ENCODE measurements at regions not wholly inside any gene's neighbourhood (a gene's known extent, or its start where the extent isn't known, plus 50 kb on each side); places are given as distances from the start of the nearest gene placed in this dataset.

DNA sequence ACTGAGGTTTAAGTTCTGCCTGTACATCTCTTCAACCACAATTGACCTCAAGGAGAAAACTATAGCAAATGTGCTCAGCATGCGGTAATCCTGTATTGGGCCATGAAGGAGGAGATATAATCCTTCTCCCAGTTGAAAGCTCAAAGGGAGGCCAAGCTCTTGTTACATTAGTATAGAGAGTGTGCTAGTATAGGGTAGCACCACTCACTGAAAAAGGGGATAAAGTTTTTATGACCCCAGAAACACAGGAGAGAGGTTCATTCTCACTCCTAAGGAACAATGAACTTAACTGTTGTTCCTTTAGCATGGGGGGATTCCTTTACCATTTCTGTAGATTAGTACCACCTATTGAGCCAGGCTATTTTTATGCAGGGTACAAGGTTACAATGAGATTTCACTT is 267.7 kb downstream of the LRRIQ3 start:
- intact Hi-C loops (cut with micrococcal nuclease) = no loop called here
- POLR2A ChIA-PET = no interaction called here
- peaks cover 2% of the 10 kb centered on the region for H3K9me3 Mint-ChIP-seq

GRCh38 chr1:73914951-73915350 is 283.0 kb downstream of the LRRIQ3 start:
- H3K9me3 Mint-ChIP-seq = peaks cover 14% of the 10 kb centered on the region
- POLR2A ChIA-PET = no interaction called here
- ATAC-seq = no peak
- intact Hi-C loops (cut with micrococcal nuclease) = no loop called here
- no peak overlapping the region for H3K27ac Mint-ChIP-seq
- no peaks in the 10 kb centered on the region for H3K27me3 Mint-ChIP-seq
- no peak overlapping the region for H3K4me3 Mint-ChIP-seq
- no peaks in the 10 kb centered on the region for H3K36me3 Mint-ChIP-seq (ENCODE audit: low read depth)
- CTCF ChIA-PET = no interaction called here
- DNase-seq = no peak
- no peaks in the 10 kb centered on the region for H3K4me1 Mint-ChIP-seq (ENCODE audit: low read depth)
- TF ChIP-seq, protein P1, sequence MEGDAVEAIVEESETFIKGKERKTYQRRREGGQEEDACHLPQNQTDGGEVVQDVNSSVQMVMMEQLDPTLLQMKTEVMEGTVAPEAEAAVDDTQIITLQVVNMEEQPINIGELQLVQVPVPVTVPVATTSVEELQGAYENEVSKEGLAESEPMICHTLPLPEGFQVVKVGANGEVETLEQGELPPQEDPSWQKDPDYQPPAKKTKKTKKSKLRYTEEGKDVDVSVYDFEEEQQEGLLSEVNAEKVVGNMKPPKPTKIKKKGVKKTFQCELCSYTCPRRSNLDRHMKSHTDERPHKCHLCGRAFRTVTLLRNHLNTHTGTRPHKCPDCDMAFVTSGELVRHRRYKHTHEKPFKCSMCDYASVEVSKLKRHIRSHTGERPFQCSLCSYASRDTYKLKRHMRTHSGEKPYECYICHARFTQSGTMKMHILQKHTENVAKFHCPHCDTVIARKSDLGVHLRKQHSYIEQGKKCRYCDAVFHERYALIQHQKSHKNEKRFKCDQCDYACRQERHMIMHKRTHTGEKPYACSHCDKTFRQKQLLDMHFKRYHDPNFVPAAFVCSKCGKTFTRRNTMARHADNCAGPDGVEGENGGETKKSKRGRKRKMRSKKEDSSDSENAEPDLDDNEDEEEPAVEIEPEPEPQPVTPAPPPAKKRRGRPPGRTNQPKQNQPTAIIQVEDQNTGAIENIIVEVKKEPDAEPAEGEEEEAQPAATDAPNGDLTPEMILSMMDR (IDR thresholded peaks at IDR 0.05) = no peak

More for the DNA sequence above, 267.7 kb downstream of the LRRIQ3 start:
- DNase-seq (no peak), ATAC-seq (no peak)
- H3K36me3 Mint-ChIP-seq (ENCODE audit: low read depth) = no peaks in the 10 kb centered on the region
- H3K4me3 Mint-ChIP-seq = no peak overlapping the region
- H3K27me3 Mint-ChIP-seq = no peaks in the 10 kb centered on the region
- CTCF ChIA-PET = no interaction called here
- H3K27ac Mint-ChIP-seq = no peak overlapping the region
- H3K4me1 Mint-ChIP-seq (ENCODE audit: low read depth) = no peaks in the 10 kb centered on the region
- TF ChIP-seq, protein P1 (IDR thresholded peaks at IDR 0.05) = no peak

DNA sequence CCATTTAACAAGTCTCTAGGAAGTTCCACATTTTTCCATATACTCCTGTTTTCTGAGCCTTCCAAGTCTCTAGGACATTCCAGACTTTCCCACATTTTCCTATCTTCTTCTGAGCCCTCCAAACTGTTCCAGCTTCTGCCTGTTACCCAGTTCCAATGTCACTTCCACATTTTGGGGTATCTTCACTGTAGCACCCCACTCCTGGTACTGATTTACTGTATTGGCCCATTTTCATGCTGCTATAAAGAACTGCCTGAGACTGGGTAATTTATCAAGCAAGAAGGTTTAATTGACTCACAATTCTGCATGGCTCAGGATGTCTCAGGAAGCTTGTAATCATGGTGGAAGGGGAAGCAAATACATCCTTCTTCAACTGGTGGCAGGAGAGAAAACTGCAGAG is 285.0 kb downstream of the LRRIQ3 start:
- no peak for ATAC-seq
- no peaks in the 10 kb centered on the region for H3K4me1 Mint-ChIP-seq (ENCODE audit: low read depth)
- no peaks in the 10 kb centered on the region for H3K36me3 Mint-ChIP-seq (ENCODE audit: low read depth)
- intact Hi-C loops (cut with micrococcal nuclease) = no loop called here
- ChIA-PET POLR2A (no interaction called here), CTCF (no interaction called here)
- no peak overlapping the region for H3K27ac Mint-ChIP-seq
- TF ChIP-seq, protein P1 (IDR thresholded peaks at IDR 0.05) = no peak
- H3K27me3 Mint-ChIP-seq = no peaks in the 10 kb centered on the region
- H3K9me3 Mint-ChIP-seq = peaks cover 14% of the 10 kb centered on the region
- DNase-seq = no peak
- no peak overlapping the region for H3K4me3 Mint-ChIP-seq

GRCh38 chr1:73911849-73912248 is 286.1 kb downstream of the LRRIQ3 start:
- intact Hi-C loops (cut with micrococcal nuclease) = no loop called here
- no peak overlapping the region for H3K27ac Mint-ChIP-seq
- TF ChIP-seq, protein P1 (IDR thresholded peaks at IDR 0.05) = no peak
- ATAC-seq (no peak), DNase-seq (no peak)
- H3K36me3 Mint-ChIP-seq (ENCODE audit: low read depth) = no peaks in the 10 kb centered on the region
- H3K9me3 Mint-ChIP-seq = peaks cover 15% of the 10 kb centered on the region
- H3K27me3 Mint-ChIP-seq = no peaks in the 10 kb centered on the region
- no peak overlapping the region for H3K4me3 Mint-ChIP-seq
- POLR2A ChIA-PET = no interaction called here
- H3K4me1 Mint-ChIP-seq (ENCODE audit: low read depth) = no peaks in the 10 kb centered on the region
- CTCF ChIA-PET = no interaction called here

DNA sequence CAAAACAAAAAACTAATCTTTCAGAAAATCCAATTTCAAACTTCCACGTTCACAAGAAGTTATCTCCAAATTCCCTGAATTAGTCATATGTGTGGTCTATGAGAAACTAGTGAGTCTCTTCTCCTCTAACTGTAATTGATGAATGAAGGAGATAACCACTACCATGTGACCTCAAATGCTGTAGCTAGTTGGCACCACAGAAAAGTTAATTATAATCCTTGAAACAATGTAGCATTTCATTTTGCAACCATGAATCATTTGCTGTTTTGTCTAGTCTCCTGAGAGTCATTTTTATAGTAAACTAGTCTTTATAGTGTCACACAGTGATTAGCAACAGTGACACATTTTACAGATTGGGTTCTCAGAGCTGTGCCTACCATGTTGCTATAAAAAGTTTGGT is 287.5 kb downstream of the LRRIQ3 start:
- TF ChIP-seq, protein P1 (IDR thresholded peaks at IDR 0.05) = no peak
- intact Hi-C loops (cut with micrococcal nuclease) = no loop called here
- DNase-seq (no peak), ATAC-seq (no peak)
- no peaks in the 10 kb centered on the region for H3K36me3 Mint-ChIP-seq (ENCODE audit: low read depth)
- H3K4me3 Mint-ChIP-seq = no peak overlapping the region
- H3K27ac Mint-ChIP-seq = no peak overlapping the region
- no peaks in the 10 kb centered on the region for H3K27me3 Mint-ChIP-seq
- H3K9me3 Mint-ChIP-seq = peaks cover 16% of the 10 kb centered on the region
- CTCF ChIA-PET = no interaction called here
- POLR2A ChIA-PET = no interaction called here
- no peaks in the 10 kb centered on the region for H3K4me1 Mint-ChIP-seq (ENCODE audit: low read depth)

Data from activated CD8-positive, alpha-beta T cell treated with anti-CD3 and anti-CD28 coated beads for 36 hours (primary cell).